Hepatocyte (in vitro differentiated cells): ENCODE measurements at regions not wholly inside any gene's neighbourhood (a gene's known extent, or its start where the extent isn't known, plus 50 kb on each side); places are given as distances from the start of the nearest gene placed in this dataset.

Source experiments
- DNase-seq: peaks from one replicate; pipeline ENCODE4 v3.0.0-alpha.2; 2016; ENCODE audit warnings: low spot score
- H2AFZ ChIP-seq: fragments of 200-600 bp; sonication (generic); 2 replicates; pipeline ENCODE4 v1.6.0; 2016; ENCODE audit warnings: antibody characterized with exemption, mild to moderate bottlenecking
- H3K27ac ChIP-seq: fragments of 200-600 bp; sonication (generic); 2 replicates; pipeline ENCODE4 v1.5.1; 2016; ENCODE audit warnings: mild to moderate bottlenecking
- H3K27me3 ChIP-seq: fragments of 200-600 bp; sonication (generic); 2 replicates; pipeline ENCODE4 v1.6.1; 2016
- H3K36me3 ChIP-seq: fragments of 200-600 bp; sonication (generic); replicated peaks from 2 replicates; pipeline ENCODE4 v1.5.1; 2016; ENCODE audit warnings: low read depth; ENCODE audit not compliant: insufficient read depth
- H3K4me1 ChIP-seq: fragments of 200-600 bp; sonication (generic); 2 replicates; pipeline ENCODE4 v1.5.1; 2016; ENCODE audit warnings: mild to moderate bottlenecking, moderate library complexity; ENCODE audit not compliant: insufficient read depth
- H3K4me2 ChIP-seq: fragments of 200-600 bp; sonication (generic); 2 replicates; pipeline ENCODE4 v1.6.0; 2016
- H3K4me3 ChIP-seq: fragments of 200-600 bp; sonication (generic); 2 replicates; pipeline ENCODE4 v1.5.1; 2016; ENCODE audit warnings: mild to moderate bottlenecking
- H3K79me2 ChIP-seq: fragments of 200-600 bp; sonication (generic); 2 replicates; pipeline ENCODE4 v1.6.0; 2017; ENCODE audit warnings: mild to moderate bottlenecking
- H3K9me2 ChIP-seq: fragments of 200-600 bp; sonication (generic); replicated peaks from 2 replicates; pipeline ENCODE4 v1.6.0; 2017; ENCODE audit warnings: mild to moderate bottlenecking; ENCODE audit not compliant: insufficient read depth
- H3K9me3 ChIP-seq: fragments of 200-600 bp; sonication (generic); 2 replicates; pipeline ENCODE4 v1.5.1; 2016; ENCODE audit warnings: low read depth, mild to moderate bottlenecking
- H4K20me1 ChIP-seq: fragments of 200-600 bp; sonication (generic); 2 replicates; pipeline ENCODE4 v1.6.0; 2016; ENCODE audit warnings: mild to moderate bottlenecking; ENCODE audit not compliant: insufficient read depth, poor library complexity, severe bottlenecking
- EZH2 ChIP-seq: fragments of 200-600 bp; sonication (generic); IDR thresholded peaks from 2 replicates; pipeline ENCODE4 v1.6.1; 2016; ENCODE audit warnings: antibody characterized with exemption, mild to moderate bottlenecking, borderline replicate concordance
- EZH2phosphoT487 ChIP-seq: fragments of 200-600 bp; sonication (generic); IDR thresholded peaks from one replicate; pipeline ENCODE4 v1.6.1; 2018; ENCODE audit warnings: antibody characterized with exemption, mild to moderate bottlenecking, low read depth, moderate library complexity; ENCODE audit not compliant: unreplicated experiment, severe bottlenecking
- WGBS: methylation state at CpG from one replicate; pipeline ENCODE4 v1.1.6; 2016; ENCODE audit warnings: low lambda C conversion rate; ENCODE audit errors: missing lambda C conversion rate; 5-methylcytosine and 5-hydroxymethylcytosine counted together
- TF ChIP-seq, protein P1 (sequence below): fragments of 200-600 bp; sonication (generic); IDR thresholded peaks from 2 replicates; pipeline ENCODE4 v1.5.1; 2016; ENCODE audit warnings: antibody characterized with exemption, mild to moderate bottlenecking; ENCODE audit not compliant: poor library complexity

DNA sequence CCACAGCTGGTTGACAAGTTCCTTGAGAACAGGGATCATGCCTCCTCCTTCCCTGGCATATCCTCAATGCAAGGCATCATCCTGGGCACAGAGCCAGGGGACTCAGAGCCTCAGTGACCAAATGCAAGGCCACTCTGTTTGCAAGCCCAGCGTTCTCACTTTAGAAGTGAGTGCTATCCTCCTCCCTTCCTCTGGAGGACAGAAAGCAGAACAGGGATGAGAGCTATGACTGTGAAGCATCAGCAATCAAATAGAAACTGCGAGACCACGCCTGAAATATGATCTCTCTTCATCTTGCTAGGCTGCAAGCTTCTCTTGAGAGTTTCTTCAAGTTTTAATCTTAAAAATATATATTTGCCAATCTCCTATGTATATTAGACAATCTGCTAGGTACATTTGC lies 119.8 kb downstream of the LRATD1 start:
- 72% methylated on average over 3 of the region's 3 CpGs for WGBS
- Histone ChIP-seq H4K20me1 (no peaks in the 10 kb centered on the region), H3K4me3 (no peak overlapping the region), H3K27me3 (no peaks in the 10 kb centered on the region), H3K79me2 (no peaks in the 10 kb centered on the region), H3K27ac (no peak overlapping the region), H2AFZ (no peak overlapping the region), H3K4me1 (peaks cover 4% of the 10 kb centered on the region), H3K9me2 (no peaks in the 10 kb centered on the region), H3K9me3 (no peaks in the 10 kb centered on the region), H3K4me2 (no peak overlapping the region), H3K36me3 (no peaks in the 10 kb centered on the region)
- no peak for DNase-seq
- TF ChIP-seq, protein P1, sequence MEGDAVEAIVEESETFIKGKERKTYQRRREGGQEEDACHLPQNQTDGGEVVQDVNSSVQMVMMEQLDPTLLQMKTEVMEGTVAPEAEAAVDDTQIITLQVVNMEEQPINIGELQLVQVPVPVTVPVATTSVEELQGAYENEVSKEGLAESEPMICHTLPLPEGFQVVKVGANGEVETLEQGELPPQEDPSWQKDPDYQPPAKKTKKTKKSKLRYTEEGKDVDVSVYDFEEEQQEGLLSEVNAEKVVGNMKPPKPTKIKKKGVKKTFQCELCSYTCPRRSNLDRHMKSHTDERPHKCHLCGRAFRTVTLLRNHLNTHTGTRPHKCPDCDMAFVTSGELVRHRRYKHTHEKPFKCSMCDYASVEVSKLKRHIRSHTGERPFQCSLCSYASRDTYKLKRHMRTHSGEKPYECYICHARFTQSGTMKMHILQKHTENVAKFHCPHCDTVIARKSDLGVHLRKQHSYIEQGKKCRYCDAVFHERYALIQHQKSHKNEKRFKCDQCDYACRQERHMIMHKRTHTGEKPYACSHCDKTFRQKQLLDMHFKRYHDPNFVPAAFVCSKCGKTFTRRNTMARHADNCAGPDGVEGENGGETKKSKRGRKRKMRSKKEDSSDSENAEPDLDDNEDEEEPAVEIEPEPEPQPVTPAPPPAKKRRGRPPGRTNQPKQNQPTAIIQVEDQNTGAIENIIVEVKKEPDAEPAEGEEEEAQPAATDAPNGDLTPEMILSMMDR = no peak
- TF ChIP-seq EZH2phosphoT487 = no peak
- TF ChIP-seq EZH2 = no peak

DNA sequence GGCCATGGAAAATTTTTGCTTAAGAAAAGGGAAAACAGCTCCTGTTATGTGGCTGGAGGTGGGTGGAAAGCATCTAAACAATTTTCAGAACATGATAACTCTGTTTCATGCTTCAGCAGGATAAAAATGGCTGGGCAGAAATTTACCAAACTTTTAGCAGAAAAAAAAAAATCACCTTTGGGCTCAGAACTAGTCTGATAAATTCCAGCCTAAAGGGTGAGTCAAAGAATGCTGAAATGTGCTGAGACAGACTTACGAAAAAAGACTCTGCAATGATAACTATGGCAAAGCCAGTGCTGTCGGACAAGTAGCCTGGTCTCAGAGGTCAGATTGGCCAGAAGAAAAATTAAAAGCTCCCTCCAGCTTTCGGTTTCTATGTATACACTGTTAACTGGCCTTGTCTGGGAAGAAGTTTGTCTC lies 123.6 kb downstream of the LRATD1 start:
- DNase-seq = no peak
- Histone ChIP-seq H3K79me2 (no peaks in the 10 kb centered on the region), H3K9me2 (no peaks in the 10 kb centered on the region), H4K20me1 (no peaks in the 10 kb centered on the region), H3K4me2 (no peak overlapping the region), H3K27ac (peak overlapping the region; percentile 65), H3K4me3 (no peak overlapping the region), H3K27me3 (no peaks in the 10 kb centered on the region), H3K9me3 (no peaks in the 10 kb centered on the region), H2AFZ (no peak overlapping the region), H3K36me3 (no peaks in the 10 kb centered on the region), H3K4me1 (peaks cover 4% of the 10 kb centered on the region)
- 54% methylated on average over 3 of the region's 3 CpGs for WGBS
- no peak for TF ChIP-seq EZH2
- TF ChIP-seq EZH2phosphoT487 = no peak
- TF ChIP-seq, protein P1 = no peak

DNA sequence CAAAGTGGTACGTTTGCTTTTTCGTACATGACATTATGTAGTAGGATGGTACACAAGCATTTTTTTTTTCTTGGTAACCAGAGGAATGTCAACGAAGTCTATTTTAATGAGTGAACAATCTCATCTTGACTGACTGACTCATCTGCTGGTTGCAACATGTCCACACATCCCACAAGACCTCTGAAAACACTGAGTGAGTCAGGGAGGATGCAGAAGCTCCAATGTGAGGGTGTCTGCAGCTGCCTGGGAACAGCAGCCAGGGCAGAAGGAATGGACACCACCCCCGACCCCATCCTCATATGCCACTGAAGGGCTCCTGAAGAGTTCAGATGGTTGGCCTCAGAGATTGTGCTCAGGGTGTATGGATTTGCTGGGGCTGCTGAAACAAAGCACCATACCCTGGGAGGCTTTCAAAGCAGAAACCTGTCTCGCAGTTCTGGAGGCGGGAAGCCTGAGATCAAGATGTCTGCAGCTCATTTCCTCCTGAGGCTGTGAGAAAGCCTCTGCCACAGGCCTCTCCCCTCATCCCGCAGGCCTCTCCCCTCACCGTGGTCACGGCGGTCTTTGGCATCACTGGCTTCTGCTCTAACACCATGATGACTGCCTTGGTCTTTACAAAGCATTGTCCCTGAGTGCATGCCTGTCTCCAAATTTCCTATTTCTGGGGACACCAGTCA lies 124.6 kb downstream of the LRATD1 start:
- H3K4me1 ChIP-seq = peaks cover 4% of the 10 kb centered on the region
- TF ChIP-seq EZH2 (no peak), EZH2phosphoT487 (no peak)
- TF ChIP-seq, protein P1 = no peak
- 82% methylated on average over 10 of the region's 10 CpGs for WGBS
- H3K79me2 ChIP-seq = no peaks in the 10 kb centered on the region
- no peak overlapping the region for H3K4me2 ChIP-seq
- no peak overlapping the region for H3K4me3 ChIP-seq
- H2AFZ ChIP-seq = no peak overlapping the region
- H3K9me3 ChIP-seq = no peaks in the 10 kb centered on the region
- H3K27ac ChIP-seq = no peak overlapping the region
- peak; percentile 44 for DNase-seq
- no peaks in the 10 kb centered on the region for H3K27me3 ChIP-seq
- H3K36me3 ChIP-seq = no peaks in the 10 kb centered on the region
- no peaks in the 10 kb centered on the region for H4K20me1 ChIP-seq
- no peaks in the 10 kb centered on the region for H3K9me2 ChIP-seq

DNA sequence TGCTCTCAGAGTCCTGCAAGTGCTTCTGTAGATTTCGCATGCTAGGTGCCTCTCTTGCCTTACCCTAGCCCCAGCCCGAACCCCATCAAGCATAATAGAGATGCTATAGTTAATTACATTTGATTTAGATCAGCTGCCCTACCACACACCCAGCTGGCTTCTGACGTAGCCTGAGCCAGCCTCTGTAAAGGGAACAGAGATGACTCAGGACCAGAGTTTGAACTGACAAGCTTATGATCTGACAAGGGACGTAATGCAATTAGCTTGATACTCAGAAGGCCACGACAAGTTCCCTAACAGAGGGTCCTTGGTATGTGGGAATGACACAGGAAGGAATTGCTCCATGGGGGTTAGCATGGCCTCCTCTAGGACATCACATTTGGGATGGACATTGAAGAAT lies 126.6 kb downstream of the LRATD1 start:
- no peak overlapping the region for H3K4me2 ChIP-seq

More for the DNA sequence above, 126.6 kb downstream of the LRATD1 start:
- Histone ChIP-seq H3K79me2 (no peaks in the 10 kb centered on the region), H3K9me2 (no peaks in the 10 kb centered on the region), H2AFZ (no peak overlapping the region), H3K27ac (no peak overlapping the region), H3K36me3 (no peaks in the 10 kb centered on the region), H3K9me3 (no peaks in the 10 kb centered on the region), H3K27me3 (no peaks in the 10 kb centered on the region), H3K4me1 (peaks cover 4% of the 10 kb centered on the region), H3K4me3 (no peak overlapping the region), H4K20me1 (no peaks in the 10 kb centered on the region)
- WGBS = 84% methylated on average over 5 of the region's 5 CpGs
- TF ChIP-seq, protein P1 = no peak
- TF ChIP-seq EZH2 (no peak), EZH2phosphoT487 (no peak)
- DNase-seq = no peak
